Tibial nerve (tissue), 4 donors: ENCODE measurements at regions not wholly inside any gene's neighbourhood (a gene's known extent, or its start where the extent isn't known, plus 50 kb on each side); places are given as distances from the start of the nearest gene placed in this dataset.

Experiments
- EP300 ChIP-seq, 2 donors: sonication (generic); formaldehyde crosslinking; IDR thresholded peaks; one replicate each; pipeline ENCODE4 v1.6.1; 2017; ENCODE audit warnings: antibody characterized with exemption in 2 of 2, mild to moderate bottlenecking in 1 of 2
- TF ChIP-seq, protein P1 (sequence below), 5 experiments: fragments of 200-600 bp in 3 of 5; fragments of 450-650 bp in 2 of 5; sonication (generic) in 3 of 5; IDR thresholded peaks; one replicate each; pipeline ENCODE4 v1.5.1; 2016 to 2019; ENCODE audit warnings: antibody characterized with exemption in 5 of 5, mild to moderate bottlenecking in 3 of 5, moderate library complexity in 2 of 5

DNA sequence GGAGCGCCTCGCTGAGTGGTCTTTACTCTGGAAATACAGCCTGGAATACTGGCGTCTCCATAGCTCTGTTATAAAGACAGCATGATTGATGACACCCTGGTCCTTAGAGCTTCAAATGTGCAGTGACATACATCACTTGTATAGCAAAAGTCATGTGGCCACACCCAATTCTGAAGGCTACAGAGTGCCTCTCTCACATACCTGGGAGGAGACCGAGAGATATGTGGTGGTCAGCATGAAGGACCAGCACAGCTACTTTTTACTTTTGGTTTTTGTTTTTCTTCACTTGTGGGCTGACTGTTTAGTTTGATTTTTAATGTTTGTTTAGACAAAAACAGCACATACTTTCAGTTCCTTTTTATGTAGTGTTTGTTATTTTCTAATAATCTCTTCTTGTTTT, 938.5 kb upstream of the SOX11 start:
- TF ChIP-seq EP300 (IDR thresholded peaks at IDR 0.05), result no peak
- TF ChIP-seq, protein P1, sequence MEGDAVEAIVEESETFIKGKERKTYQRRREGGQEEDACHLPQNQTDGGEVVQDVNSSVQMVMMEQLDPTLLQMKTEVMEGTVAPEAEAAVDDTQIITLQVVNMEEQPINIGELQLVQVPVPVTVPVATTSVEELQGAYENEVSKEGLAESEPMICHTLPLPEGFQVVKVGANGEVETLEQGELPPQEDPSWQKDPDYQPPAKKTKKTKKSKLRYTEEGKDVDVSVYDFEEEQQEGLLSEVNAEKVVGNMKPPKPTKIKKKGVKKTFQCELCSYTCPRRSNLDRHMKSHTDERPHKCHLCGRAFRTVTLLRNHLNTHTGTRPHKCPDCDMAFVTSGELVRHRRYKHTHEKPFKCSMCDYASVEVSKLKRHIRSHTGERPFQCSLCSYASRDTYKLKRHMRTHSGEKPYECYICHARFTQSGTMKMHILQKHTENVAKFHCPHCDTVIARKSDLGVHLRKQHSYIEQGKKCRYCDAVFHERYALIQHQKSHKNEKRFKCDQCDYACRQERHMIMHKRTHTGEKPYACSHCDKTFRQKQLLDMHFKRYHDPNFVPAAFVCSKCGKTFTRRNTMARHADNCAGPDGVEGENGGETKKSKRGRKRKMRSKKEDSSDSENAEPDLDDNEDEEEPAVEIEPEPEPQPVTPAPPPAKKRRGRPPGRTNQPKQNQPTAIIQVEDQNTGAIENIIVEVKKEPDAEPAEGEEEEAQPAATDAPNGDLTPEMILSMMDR (IDR thresholded peaks at IDR 0.05), result no peak
